Adrenal gland (tissue), 9 donors: ENCODE measurements at regions not wholly inside any gene's neighbourhood (a gene's known extent, or its start where the extent isn't known, plus 50 kb on each side); places are given as distances from the start of the nearest gene placed in this dataset.

Experiments
- DNase-seq, 7 donors: peaks; one replicate each; pipeline ENCODE4 v3.0.0-alpha.2; 2019 to 2020
- H3K27ac ChIP-seq, 5 donors: fragments of 200-600 bp; sonication (generic) in 4 of 5; 1 replicate in 3 of 5; 2 replicates in 2 of 5; pipeline versions ENCODE4 v1.5.1 to v1.8.0; 2016 to 2020; ENCODE audit warnings: mild to moderate bottlenecking in 1 of 5
- H3K27me3 ChIP-seq: fragments of 200-600 bp; 2 replicates; pipeline ENCODE4 v1.8.0; 2021
- H3K36me3 ChIP-seq, 2 donors: fragments of 200-600 bp; replicated peaks in 1 of 2; 1 replicate in 1 of 2; 2 replicates in 1 of 2; pipeline versions ENCODE4 v1.5.1 to v1.8.0; 2018 to 2022
- H3K4me1 ChIP-seq, 2 donors: fragments of 200-600 bp; replicated peaks in 1 of 2; 1 replicate in 1 of 2; 2 replicates in 1 of 2; pipeline versions ENCODE4 v1.5.1 to v1.8.0; 2018 to 2021
- H3K4me3 ChIP-seq, 4 donors: fragments of 200-600 bp; sonication (generic) in 3 of 4; one replicate each; pipeline ENCODE4 v1.5.1; 2016 to 2018
- H3K9me3 ChIP-seq, 3 donors: fragments of 200-600 bp; sonication (generic) in 1 of 3; replicated peaks in 1 of 3; 1 replicate in 2 of 3; 2 replicates in 1 of 3; pipeline versions ENCODE4 v1.5.1 to v1.8.0; 2016 to 2021
- POLR2A ChIP-seq, 2 donors: fragments of 450-650 bp; IDR thresholded peaks; one replicate each; pipeline ENCODE4 v1.6.1; 2017; ENCODE audit warnings: antibody characterized with exemption in 2 of 2, mild to moderate bottlenecking in 2 of 2, moderate library complexity in 1 of 2
- WGBS, 4 donors: extraction: QIAGEN DNeasy Blood & Tissue Kit in 2 of 4; methylation state at CpG; one replicate each; pipeline versions ENCODE4 v1.1.5 to v1.1.7; 2013 to 2017; 5-methylcytosine and 5-hydroxymethylcytosine counted together
- intact Hi-C, 2 donors: fragments of 100-400 bp; cut with DNase I; formaldehyde crosslinking; loops; one replicate each; pipeline versions ENCODE4 v1.14.1 to v1.15.0; 2022 to 2023
- TF ChIP-seq, protein P1 (sequence below), 6 experiments: fragments of 450-650 bp in 4 of 6; fragments of 200-600 bp in 2 of 6; sonication (generic) in 1 of 6; IDR thresholded peaks; 1 replicate in 5 of 6; 2 replicates in 1 of 6; pipeline versions ENCODE4 v1.5.1 to v1.8.0; 2016 to 2021; ENCODE audit warnings: antibody characterized with exemption in 6 of 6, mild to moderate bottlenecking in 2 of 6, moderate library complexity in 1 of 6
- donor health status: healthy with polysubstance abuse.
- donor health status: Bipolar disorder and iron deficiency.
- donor health status: DM: yes; HTN: yes; CAD: no.
- donor health status: DM: no; HTN: no; CAD: no.
- donor health status: DM: no; HTN: no; CAD: no.

DNA sequence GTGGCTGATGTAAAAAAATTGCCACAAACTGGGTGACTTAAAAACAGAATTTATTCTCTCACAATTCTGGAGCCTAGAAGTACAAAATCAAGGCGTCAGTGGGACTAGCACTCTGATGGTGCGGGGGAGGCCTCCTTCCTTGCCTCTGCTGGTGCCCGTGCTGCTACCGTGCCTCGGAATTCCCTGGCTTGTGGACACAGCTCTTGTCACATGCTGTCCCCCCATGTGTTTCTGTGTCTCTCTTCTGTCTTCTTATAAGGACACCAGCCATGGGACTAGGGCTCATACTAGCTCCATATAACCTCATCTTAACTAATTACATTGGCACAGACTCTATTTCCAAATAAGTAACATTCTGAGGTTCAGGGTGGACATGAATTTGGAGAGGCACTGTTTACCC lies 242.3 kb upstream of the IRX2 start:
- H3K27ac ChIP-seq: no peak overlapping the region
- no peak overlapping the region for H3K4me3 ChIP-seq
- 56 to 89% (median 64%) methylated on average over 5 of the region's 5 CpGs for WGBS, 4 donors
- H3K27me3 ChIP-seq: no peaks in the 10 kb centered on the region
- no peak for DNase-seq
- H3K36me3 ChIP-seq: no peaks in the 10 kb centered on the region
- no peaks in the 10 kb centered on the region for H3K9me3 ChIP-seq
- TF ChIP-seq, protein P1, sequence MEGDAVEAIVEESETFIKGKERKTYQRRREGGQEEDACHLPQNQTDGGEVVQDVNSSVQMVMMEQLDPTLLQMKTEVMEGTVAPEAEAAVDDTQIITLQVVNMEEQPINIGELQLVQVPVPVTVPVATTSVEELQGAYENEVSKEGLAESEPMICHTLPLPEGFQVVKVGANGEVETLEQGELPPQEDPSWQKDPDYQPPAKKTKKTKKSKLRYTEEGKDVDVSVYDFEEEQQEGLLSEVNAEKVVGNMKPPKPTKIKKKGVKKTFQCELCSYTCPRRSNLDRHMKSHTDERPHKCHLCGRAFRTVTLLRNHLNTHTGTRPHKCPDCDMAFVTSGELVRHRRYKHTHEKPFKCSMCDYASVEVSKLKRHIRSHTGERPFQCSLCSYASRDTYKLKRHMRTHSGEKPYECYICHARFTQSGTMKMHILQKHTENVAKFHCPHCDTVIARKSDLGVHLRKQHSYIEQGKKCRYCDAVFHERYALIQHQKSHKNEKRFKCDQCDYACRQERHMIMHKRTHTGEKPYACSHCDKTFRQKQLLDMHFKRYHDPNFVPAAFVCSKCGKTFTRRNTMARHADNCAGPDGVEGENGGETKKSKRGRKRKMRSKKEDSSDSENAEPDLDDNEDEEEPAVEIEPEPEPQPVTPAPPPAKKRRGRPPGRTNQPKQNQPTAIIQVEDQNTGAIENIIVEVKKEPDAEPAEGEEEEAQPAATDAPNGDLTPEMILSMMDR (IDR thresholded peaks at IDR 0.05): no peak
- no peak for TF ChIP-seq POLR2A (IDR thresholded peaks at IDR 0.05)
- H3K4me1 ChIP-seq: no peaks in the 10 kb centered on the region
- intact Hi-C loops: no loop called here

DNA sequence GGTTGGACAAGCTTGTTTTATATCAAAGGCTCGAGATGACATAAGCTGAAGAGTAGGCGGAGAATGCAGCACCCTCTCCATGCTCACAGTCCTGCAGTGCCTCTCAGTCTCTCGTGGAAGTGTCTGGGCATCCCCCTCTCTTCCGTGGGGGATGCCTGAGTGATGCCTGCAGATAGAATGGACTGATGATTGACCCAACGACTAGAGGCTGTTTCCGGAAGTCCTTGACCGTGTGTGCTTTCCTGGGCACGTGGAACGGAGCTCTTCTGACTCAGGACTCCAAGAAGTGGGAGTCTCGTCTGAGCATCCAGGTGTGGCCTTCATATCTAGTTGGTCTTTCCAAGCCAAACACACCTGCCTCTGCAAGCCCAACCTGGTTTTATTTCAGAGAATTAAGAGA lies 241.8 kb upstream of the IRX2 start:
- Histone ChIP-seq H3K27me3 (no peaks in the 10 kb centered on the region), H3K4me3 (no peak overlapping the region), H3K36me3 (no peaks in the 10 kb centered on the region), H3K9me3 (no peaks in the 10 kb centered on the region), H3K27ac (no peak overlapping the region), H3K4me1 (no peaks in the 10 kb centered on the region)
- 45 to 73% (median 56%) methylated on average over 9 to 10 of the region's 10 CpGs for WGBS, 4 donors
- intact Hi-C loops: no loop called here
- TF ChIP-seq, protein P1 (IDR thresholded peaks at IDR 0.05): no peak
- TF ChIP-seq POLR2A (IDR thresholded peaks at IDR 0.05): no peak
- DNase-seq: no peak

DNA sequence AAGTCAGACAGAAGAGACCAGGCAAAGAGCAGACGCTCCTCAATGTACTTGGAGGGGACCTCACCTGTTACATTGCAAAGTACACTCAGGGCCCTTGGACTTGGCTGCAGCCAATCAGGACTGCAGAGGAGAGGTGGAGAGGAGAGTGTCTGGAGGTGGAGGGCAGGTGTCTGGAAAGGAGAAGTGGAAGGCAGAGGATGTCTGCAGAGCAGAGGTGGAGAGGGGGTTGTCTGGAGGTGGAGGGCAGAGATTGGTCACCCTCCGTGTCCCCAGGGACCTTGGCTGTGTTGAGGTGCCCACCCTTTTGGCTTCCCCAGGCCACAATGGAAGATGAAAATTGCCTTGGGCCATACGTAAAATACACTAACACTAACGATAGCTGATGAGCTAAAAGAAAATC lies 241.3 kb upstream of the IRX2 start:
- no peaks in the 10 kb centered on the region for H3K9me3 ChIP-seq
- H3K4me3 ChIP-seq: no peak overlapping the region
- intact Hi-C loops: no loop called here
- no peak for TF ChIP-seq POLR2A (IDR thresholded peaks at IDR 0.05)
- TF ChIP-seq, protein P1 (IDR thresholded peaks at IDR 0.05): no peak
- H3K27me3 ChIP-seq: no peaks in the 10 kb centered on the region
- DNase-seq: no peak
- no peaks in the 10 kb centered on the region for H3K36me3 ChIP-seq
- H3K27ac ChIP-seq: no peak overlapping the region
- 72 to 83% (median 76%) methylated on average over 4 of the region's 4 CpGs for WGBS, 4 donors
- no peaks in the 10 kb centered on the region for H3K4me1 ChIP-seq

DNA sequence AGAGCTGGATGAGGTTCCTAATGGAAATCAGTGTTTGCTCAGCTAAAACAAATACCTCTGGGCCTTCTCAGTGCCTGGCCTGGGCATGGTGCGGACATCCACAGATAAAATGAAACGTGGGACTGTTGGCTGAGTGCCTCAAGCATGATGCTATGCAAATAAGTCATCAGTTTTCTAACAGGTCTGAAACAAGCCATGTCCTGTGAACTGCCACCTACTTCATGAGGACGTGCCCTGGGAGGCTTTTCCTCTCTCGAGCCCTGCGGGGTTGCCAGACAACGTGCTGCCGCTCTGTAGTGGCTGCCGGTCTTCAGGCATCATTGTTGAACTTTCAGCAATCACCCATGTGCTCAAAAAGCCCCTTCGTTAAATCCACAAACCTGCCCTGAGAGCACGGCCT lies 240.4 kb upstream of the IRX2 start:
- Histone ChIP-seq H3K36me3 (no peaks in the 10 kb centered on the region), H3K27ac (no peak overlapping the region), H3K4me1 (no peaks in the 10 kb centered on the region), H3K27me3 (no peaks in the 10 kb centered on the region), H3K9me3 (no peaks in the 10 kb centered on the region), H3K4me3 (no peak overlapping the region)
- TF ChIP-seq POLR2A (IDR thresholded peaks at IDR 0.05): no peak
- TF ChIP-seq, protein P1 (IDR thresholded peaks at IDR 0.05): no peak
- intact Hi-C loops: no loop called here
- 68 to 80% (median 73%) methylated on average over 10 of the region's 10 CpGs for WGBS, 4 donors
- no peak for DNase-seq
